Central memory CD8-positive, alpha-beta T cell (primary cell): ENCODE measurements at regions not wholly inside any gene's neighbourhood (a gene's known extent, or its start where the extent isn't known, plus 50 kb on each side); places are given as distances from the start of the nearest gene placed in this dataset.
"Not testable (repeated sequence)": the region's sequence is repeated elsewhere in the genome, so short reads cannot be mapped to it uniquely, and the experiment has no call there.

ENCODE experiments used
- ATAC-seq: fragments of 150-1000 bp; cut with Tn5 transposase; replicated peaks from 2 replicates; pipeline ENCODE4 v1.10.0; 2022; ENCODE audit warnings: mild to moderate bottlenecking, moderate FRiP score, moderate number of reproducible peaks; ENCODE audit not compliant: poor library complexity, severe bottlenecking; ENCODE audit errors: extremely low read depth
- DNase-seq, 2 donors: peaks; one replicate each; pipeline ENCODE4 v3.0.0; 2021; ENCODE audit warnings: low spot score in 2 of 2
- H3K27ac Mint-ChIP-seq: one replicate; pipeline ENCODE4 v1.8.0; 2022; ENCODE audit warnings: low read depth, mild to moderate bottlenecking, moderate library complexity, mixed read lengths
- H3K27me3 Mint-ChIP-seq: one replicate; pipeline ENCODE4 v1.8.0; 2022; ENCODE audit warnings: mixed read lengths
- H3K36me3 Mint-ChIP-seq: one replicate; pipeline ENCODE4 v1.8.0; 2022; ENCODE audit warnings: mild to moderate bottlenecking, moderate library complexity, mixed read lengths; ENCODE audit not compliant: insufficient read depth
- H3K4me1 Mint-ChIP-seq: one replicate; pipeline ENCODE4 v1.8.0; 2022; ENCODE audit warnings: mixed read lengths
- H3K4me3 Mint-ChIP-seq: one replicate; pipeline ENCODE4 v1.8.0; 2022; ENCODE audit warnings: mild to moderate bottlenecking, moderate library complexity, mixed read lengths
- H3K9me3 Mint-ChIP-seq: one replicate; pipeline ENCODE4 v1.8.0; 2022; ENCODE audit warnings: mixed read lengths

DNA sequence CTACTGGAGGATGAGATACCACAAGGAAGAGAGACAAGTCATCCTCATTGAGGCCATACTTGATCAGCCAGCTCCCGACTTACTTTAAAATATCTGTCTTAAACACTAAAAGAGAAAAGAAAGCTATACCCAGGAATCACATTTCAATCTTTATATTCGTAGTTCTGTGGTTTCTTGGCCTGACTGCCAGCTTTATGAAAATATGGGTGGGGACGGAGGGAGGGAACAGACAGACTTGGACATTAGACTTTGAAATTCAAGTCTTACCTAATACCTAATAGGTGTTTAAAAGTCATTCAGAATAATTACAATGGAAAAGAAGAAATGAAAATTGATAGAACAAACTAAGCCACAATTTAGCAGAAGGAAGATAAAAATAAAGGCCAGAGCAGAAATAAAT is 604.8 kb upstream of the RORB start:
- Mint-ChIP-seq H3K9me3 (peaks cover 12% of the 10 kb centered on the region), H3K4me3 (no peak overlapping the region), H3K27me3 (no peaks in the 10 kb centered on the region), H3K36me3 (no peaks in the 10 kb centered on the region), H3K27ac (no peak overlapping the region), H3K4me1 (no peaks in the 10 kb centered on the region)
- no peak for ATAC-seq
- DNase-seq: no peak

DNA sequence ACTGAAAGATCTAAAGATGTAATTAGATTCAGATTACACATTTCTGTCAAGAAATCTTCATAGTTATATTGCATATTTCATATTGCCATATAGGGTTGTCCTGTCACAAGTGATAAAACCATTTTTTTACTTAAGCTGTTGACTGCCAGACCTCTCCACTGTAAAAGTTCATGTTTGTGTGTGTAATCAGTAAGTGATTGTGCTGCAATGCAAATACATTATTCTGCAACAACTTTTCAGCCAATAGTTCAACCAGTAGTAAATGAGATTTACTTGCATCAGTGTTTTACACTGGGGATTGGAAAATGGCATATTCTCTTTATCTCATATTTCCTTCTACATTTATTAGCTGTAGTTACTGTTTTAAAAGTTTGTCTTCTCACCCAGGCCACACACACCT is 603.9 kb upstream of the RORB start:
- Mint-ChIP-seq H3K27me3 (no peaks in the 10 kb centered on the region), H3K4me3 (no peak overlapping the region), H3K27ac (no peak overlapping the region), H3K36me3 (no peaks in the 10 kb centered on the region), H3K4me1 (no peaks in the 10 kb centered on the region), H3K9me3 (peaks cover 19% of the 10 kb centered on the region)
- no peak for DNase-seq
- ATAC-seq: no peak

DNA sequence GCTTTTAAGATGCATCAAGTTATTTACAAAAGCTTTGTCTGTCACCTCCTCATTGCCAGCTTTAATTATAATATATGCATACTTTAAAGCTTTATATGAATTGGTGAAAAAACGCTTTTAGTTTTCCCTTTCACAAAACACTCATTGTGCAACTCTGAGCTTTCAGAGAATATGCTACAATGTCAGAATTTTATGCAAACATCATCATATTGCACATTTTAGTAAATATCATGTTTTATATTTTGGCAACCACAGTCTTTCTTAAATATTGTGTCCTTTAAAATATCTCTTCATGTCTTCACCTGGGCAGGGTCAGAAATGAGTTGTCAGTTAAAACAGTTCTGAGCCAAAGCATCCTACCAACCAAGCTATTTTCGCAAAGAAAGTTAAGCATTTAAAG is 601.1 kb upstream of the RORB start:
- no peaks in the 10 kb centered on the region for H3K36me3 Mint-ChIP-seq
- ATAC-seq (no peak), DNase-seq (no peak)
- peaks cover 28% of the 10 kb centered on the region for H3K9me3 Mint-ChIP-seq
- H3K27me3 Mint-ChIP-seq: no peaks in the 10 kb centered on the region
- no peak overlapping the region for H3K27ac Mint-ChIP-seq
- no peak overlapping the region for H3K4me3 Mint-ChIP-seq
- H3K4me1 Mint-ChIP-seq: no peaks in the 10 kb centered on the region

DNA sequence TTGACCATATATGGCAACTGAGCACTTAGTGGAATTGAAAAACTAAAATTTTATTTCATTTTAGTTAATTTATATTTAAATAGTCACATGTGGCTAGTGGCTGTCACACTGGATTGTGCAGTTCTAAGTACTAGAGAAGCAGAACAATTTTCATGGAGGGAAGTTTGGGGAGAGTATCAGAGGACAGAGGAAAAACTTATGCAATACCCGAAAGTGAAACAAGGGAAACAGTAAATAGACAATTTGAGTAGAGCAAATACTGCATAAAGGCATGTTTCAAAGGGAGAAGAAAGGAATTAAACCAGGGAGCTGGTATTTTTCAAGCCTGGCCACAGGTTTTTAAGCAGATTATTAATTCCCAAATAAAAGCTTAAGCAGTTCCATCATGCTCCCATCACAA is 590.5 kb upstream of the RORB start:
- H3K27ac Mint-ChIP-seq: no peak overlapping the region
- H3K4me1 Mint-ChIP-seq: no peaks in the 10 kb centered on the region
- no peaks in the 10 kb centered on the region for H3K27me3 Mint-ChIP-seq
- DNase-seq (no peak), ATAC-seq (no peak)
- H3K36me3 Mint-ChIP-seq: no peaks in the 10 kb centered on the region
- peaks cover 26% of the 10 kb centered on the region for H3K9me3 Mint-ChIP-seq
- H3K4me3 Mint-ChIP-seq: no peak overlapping the region

DNA sequence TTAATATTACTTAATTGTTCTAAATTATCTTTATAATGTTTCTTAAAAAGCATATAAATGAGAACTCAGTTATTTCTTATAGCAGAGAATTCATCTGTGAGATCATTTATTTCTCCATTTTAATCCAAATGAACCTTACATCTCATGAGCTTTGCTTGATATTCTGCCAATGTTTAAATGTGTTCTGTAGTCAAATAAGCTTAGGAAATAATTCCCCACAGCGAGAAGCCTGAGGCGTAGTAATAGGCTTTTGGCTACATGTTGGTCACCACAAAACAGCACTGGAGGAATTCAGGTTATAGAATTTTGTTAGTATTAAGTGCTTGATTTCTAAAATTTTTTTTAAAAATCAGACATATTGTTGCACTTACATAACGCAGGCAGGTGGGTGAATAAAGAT is 585.3 kb upstream of the RORB start:
- DNase-seq (no peak), ATAC-seq (no peak)
- Mint-ChIP-seq H3K9me3 (peaks cover 14% of the 10 kb centered on the region), H3K27me3 (no peaks in the 10 kb centered on the region), H3K36me3 (no peaks in the 10 kb centered on the region), H3K4me1 (no peaks in the 10 kb centered on the region), H3K27ac (no peak overlapping the region), H3K4me3 (no peak overlapping the region)

DNA sequence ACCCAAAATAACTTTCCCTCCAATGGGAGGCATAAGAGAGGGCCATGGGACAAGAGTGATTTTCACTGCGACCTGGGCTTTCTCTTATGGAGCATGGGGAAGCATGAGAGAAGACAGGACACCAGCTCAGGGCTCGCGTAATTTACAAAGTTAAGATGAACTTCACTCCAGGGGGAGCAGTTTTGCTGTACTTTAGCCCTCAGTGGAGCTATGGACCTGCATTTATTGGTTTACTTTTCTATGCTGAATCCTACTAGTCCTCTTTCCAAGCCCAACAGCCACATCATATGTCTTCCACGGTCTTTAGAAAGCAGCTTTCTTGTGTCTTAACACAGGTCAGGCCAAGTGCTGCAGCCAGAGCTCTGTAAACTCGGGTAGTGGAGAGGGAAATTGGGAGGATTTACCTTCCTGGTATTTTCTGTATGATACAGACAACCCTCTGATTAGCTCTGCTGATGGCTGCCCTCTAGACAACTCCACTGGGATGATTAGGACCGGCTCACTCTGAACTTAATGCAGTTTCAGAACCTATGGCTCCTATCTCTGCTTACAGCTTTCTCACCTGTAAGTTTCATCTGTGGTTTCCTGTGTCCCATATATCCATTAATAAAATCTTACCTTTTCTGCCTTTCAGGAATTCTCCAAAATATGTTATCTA is 581.0 kb upstream of the RORB start:
- Mint-ChIP-seq H3K4me3 (no peak overlapping the region), H3K36me3 (no peaks in the 10 kb centered on the region), H3K9me3 (no peaks in the 10 kb centered on the region), H3K27me3 (no peaks in the 10 kb centered on the region), H3K27ac (no peak overlapping the region), H3K4me1 (no peaks in the 10 kb centered on the region)
- DNase-seq: no peak
- no peak for ATAC-seq

DNA sequence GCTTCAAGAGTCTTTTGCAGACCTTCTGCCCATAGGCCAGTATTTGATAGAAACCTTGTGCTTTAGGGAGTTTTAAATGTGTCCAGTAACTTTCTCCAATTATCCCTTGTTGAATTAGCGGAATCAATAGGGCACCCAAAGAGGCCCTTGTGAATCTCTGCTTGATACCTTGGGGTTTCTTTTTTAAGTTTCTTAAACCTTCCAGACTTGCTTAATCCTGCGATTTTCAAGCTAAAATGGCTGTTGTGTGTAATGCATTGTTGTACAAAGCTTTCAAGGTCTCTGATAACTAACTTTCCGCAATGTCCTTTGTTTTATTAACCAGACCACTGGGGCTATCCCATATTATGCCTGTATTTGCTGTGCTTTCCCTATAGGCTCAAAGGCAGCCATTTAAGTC is 577.4 kb upstream of the RORB start:
- Mint-ChIP-seq H3K4me1 (no peaks in the 10 kb centered on the region), H3K4me3 (no peak overlapping the region), H3K27me3 (no peaks in the 10 kb centered on the region), H3K27ac (no peak overlapping the region), H3K9me3 (no peaks in the 10 kb centered on the region), H3K36me3 (no peaks in the 10 kb centered on the region)
- no peak for DNase-seq
- no peak for ATAC-seq

DNA sequence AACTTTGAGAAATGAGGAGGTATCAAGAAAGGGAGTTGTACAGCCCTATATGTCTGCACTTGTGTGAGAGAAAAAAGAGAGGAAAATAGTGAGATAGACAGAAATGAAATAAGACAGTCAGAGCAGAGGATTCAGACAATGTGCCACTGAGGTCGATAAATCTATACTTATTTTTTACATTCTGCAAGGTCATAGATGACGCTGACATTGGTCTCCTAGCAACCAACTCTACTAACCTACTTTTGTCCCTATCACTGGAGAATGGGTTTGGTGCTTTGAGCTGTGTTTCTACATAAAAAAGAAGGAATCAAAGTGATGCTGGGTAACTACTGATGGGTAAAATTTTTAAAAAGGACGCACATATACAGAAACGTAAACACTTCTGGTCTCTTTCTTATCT is 573.3 kb upstream of the RORB start:
- no peak for ATAC-seq
- no peak overlapping the region for H3K4me3 Mint-ChIP-seq
- no peaks in the 10 kb centered on the region for H3K4me1 Mint-ChIP-seq

DNA sequence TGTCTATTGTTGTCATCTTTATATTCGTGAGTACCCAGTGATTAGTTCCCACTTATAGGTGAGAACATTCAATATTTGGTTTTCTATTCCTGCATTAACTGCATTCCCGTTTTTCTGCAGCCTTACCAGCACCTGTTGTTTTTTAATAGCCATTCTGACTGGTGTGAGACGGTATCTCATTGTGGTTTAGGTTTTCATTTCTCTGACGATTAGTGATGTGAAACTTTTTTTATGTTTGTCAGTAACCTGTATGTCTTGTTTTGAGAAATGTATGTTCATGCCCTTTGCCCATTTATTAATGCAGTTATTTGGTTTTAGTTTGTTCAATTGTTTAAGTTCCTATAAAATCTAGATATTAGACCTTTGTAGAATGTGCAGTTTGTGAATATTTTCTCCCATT is 546.0 kb upstream of the RORB start:
- DNase-seq (no peak), ATAC-seq (no peak)
- Mint-ChIP-seq H3K4me1 (no peaks in the 10 kb centered on the region), H3K36me3 (no peaks in the 10 kb centered on the region), H3K9me3 (peaks cover 13% of the 10 kb centered on the region), H3K27ac (no peak overlapping the region), H3K27me3 (no peaks in the 10 kb centered on the region), H3K4me3 (no peak overlapping the region)

More for the DNA sequence above, 573.3 kb upstream of the RORB start:
- no peak for DNase-seq
- Mint-ChIP-seq H3K36me3 (no peaks in the 10 kb centered on the region), H3K27me3 (no peaks in the 10 kb centered on the region), H3K9me3 (peaks cover 1% of the 10 kb centered on the region), H3K27ac (no peak overlapping the region)

DNA sequence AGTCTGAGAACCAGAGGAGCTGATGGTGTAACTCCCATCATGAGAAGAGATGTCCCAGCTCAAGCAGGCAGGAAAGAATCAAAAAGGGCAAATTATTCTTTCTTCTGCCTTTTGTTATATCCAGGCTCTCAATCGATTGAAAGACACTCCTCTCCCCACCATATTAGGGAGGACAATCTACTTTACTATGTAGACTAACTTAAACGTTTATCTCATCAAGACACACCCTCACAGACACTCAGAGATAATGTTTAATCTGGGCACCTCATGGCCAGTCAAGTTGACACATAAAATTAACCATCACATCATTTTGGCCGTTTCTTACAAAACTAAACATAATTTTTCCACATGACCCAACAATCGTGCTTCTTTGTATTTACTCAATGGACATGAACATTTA is 534.3 kb upstream of the RORB start:
- H3K27me3 Mint-ChIP-seq: no peaks in the 10 kb centered on the region
- H3K27ac Mint-ChIP-seq: no peak overlapping the region
- no peaks in the 10 kb centered on the region for H3K36me3 Mint-ChIP-seq
- DNase-seq: no peak
- H3K4me3 Mint-ChIP-seq: no peak overlapping the region
- no peak for ATAC-seq
- H3K4me1 Mint-ChIP-seq: no peaks in the 10 kb centered on the region
- H3K9me3 Mint-ChIP-seq: peaks cover 19% of the 10 kb centered on the region

DNA sequence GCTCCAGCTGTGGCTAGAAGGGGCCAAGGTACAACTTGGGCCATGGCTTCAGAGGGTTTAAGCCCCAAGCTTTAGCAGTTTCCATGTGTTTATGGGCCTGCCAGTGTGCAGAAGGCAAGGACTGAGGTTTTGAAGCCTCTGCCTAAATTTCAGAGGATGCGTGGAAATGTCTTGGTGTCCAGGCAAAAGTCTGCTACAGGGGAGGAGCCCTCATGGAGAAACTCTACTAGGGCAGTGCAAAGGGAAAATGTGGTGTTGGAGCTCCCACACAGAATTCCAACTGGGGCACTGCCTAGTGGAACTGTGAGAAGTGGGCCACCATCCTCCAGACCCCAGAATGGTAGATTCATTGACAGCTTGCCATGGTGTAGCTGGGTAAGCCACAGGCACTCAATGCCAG is 527.2 kb upstream of the RORB start:
- Mint-ChIP-seq H3K4me3 (no peak overlapping the region), H3K27ac (no peak overlapping the region), H3K4me1 (no peaks in the 10 kb centered on the region), H3K27me3 (no peaks in the 10 kb centered on the region), H3K9me3 (peaks cover 18% of the 10 kb centered on the region), H3K36me3 (no peaks in the 10 kb centered on the region)
- ATAC-seq (no peak), DNase-seq (no peak)

DNA sequence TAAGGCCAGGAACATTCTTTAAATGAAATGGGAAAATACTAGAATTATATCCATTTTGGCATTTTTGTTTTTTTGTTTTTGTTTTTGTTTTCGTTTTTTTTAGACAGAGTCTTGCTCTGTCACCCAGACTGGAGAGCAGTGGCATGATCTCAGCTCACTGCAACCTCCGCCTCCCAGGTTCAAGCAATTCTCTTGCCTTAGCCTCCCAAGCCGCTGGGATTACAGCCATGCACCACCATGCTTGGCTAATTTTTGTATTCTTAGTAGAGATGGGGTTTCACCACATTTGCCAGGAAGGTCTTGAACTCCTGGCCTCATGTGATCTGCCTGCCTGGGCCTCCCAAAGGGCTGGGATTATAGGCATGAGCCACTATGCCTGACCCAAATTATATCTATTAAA is 520.7 kb upstream of the RORB start:
- not testable (repeated sequence) for ATAC-seq, H3K36me3 Mint-ChIP-seq, H3K27ac Mint-ChIP-seq, H3K4me3 Mint-ChIP-seq, DNase-seq, H3K4me1 Mint-ChIP-seq, H3K27me3 Mint-ChIP-seq
- peaks cover 19% of the 10 kb centered on the region for H3K9me3 Mint-ChIP-seq

DNA sequence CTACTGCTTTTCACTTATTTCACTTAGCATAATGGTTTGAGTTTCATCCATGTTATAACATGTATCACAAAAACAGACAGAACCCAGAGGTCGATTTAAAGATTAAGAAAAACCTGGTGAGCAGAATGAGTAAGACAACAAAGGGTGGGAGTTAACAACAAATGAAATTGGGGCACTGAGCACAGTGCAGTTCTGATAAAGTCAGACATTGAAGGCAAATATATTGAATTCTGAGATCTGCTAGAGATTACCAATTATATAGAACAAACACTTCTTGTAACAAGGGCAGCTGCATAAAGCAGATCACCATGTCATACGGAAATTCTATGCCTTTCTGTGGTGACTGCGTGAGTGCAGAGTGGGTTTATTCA is 517.3 kb upstream of the RORB start:
- no peak for DNase-seq
- no peaks in the 10 kb centered on the region for H3K27me3 Mint-ChIP-seq
- no peaks in the 10 kb centered on the region for H3K36me3 Mint-ChIP-seq
- peaks cover 19% of the 10 kb centered on the region for H3K9me3 Mint-ChIP-seq
- H3K4me1 Mint-ChIP-seq: no peaks in the 10 kb centered on the region
- no peak overlapping the region for H3K27ac Mint-ChIP-seq
- no peak for ATAC-seq
- no peak overlapping the region for H3K4me3 Mint-ChIP-seq

DNA sequence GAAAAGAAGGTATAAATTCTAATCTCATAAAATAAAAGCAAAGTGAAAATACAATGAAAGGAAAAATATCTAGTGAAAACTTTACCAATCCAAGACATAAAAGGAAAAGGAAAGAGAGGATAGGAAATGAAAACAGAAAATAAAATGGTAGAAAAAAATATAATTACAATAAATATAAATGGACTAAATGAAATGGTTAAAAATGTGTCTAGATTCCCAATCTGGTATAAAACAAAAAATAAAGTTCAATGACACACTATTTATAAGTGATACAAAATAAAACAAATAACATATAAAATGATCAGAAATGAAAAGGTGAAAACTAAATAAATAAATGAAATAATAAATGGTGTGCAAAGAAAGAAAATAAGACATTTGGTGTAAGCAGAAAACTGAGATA is 516.4 kb upstream of the RORB start:
- H3K4me3 Mint-ChIP-seq: no peak overlapping the region
- no peaks in the 10 kb centered on the region for H3K27me3 Mint-ChIP-seq
- peaks cover 27% of the 10 kb centered on the region for H3K9me3 Mint-ChIP-seq
- DNase-seq (no peak), ATAC-seq (no peak)
- no peak overlapping the region for H3K27ac Mint-ChIP-seq
- no peaks in the 10 kb centered on the region for H3K36me3 Mint-ChIP-seq
- no peaks in the 10 kb centered on the region for H3K4me1 Mint-ChIP-seq
